Lower lobe of right lung (tissue), 2 donors: ENCODE measurements at regions not wholly inside any gene's neighbourhood (a gene's known extent, or its start where the extent isn't known, plus 50 kb on each side); places are given as distances from the start of the nearest gene placed in this dataset.

Experiments used
- ATAC-seq, 2 donors: fragments of 200-7000 bp; cut with Tn5 transposase; one replicate each; pipeline ENCODE4 v1.9.1; 2020 to 2022; ENCODE audit warnings: mild to moderate bottlenecking in 2 of 2, moderate library complexity in 2 of 2
- DNase-seq: peaks from one replicate; pipeline ENCODE4 v3.0.0-alpha.2; 2020
- H3K27ac ChIP-seq: fragments of 200-600 bp; one replicate; pipeline ENCODE4 v1.8.0; 2022
- H3K27me3 ChIP-seq: fragments of 200-600 bp; one replicate; pipeline ENCODE4 v1.8.0; 2022; ENCODE audit warnings: low read depth
- H3K36me3 ChIP-seq: fragments of 200-600 bp; one replicate; pipeline ENCODE4 v1.8.0; 2022; ENCODE audit warnings: mild to moderate bottlenecking
- H3K4me1 ChIP-seq: fragments of 200-600 bp; one replicate; pipeline ENCODE4 v1.8.0; 2022
- H3K4me3 ChIP-seq: fragments of 200-600 bp; one replicate; pipeline ENCODE4 v1.8.0; 2022; ENCODE audit warnings: mild to moderate bottlenecking
- H3K9me3 ChIP-seq: fragments of 200-600 bp; one replicate; pipeline ENCODE4 v1.8.0; 2022
- intact Hi-C: fragments of 100-400 bp; cut with DNase I; formaldehyde crosslinking; loops from one replicate; pipeline ENCODE4 v1.11.0; 2022
- TF ChIP-seq, protein P1 (sequence below): fragments of 200-600 bp; IDR thresholded peaks from one replicate; pipeline ENCODE4 v1.8.0; 2022; ENCODE audit warnings: antibody characterized with exemption, mild to moderate bottlenecking
- donor health status: DM: no; HTN: yes; CAD: no; lungs with severe emphysema.

DNA sequence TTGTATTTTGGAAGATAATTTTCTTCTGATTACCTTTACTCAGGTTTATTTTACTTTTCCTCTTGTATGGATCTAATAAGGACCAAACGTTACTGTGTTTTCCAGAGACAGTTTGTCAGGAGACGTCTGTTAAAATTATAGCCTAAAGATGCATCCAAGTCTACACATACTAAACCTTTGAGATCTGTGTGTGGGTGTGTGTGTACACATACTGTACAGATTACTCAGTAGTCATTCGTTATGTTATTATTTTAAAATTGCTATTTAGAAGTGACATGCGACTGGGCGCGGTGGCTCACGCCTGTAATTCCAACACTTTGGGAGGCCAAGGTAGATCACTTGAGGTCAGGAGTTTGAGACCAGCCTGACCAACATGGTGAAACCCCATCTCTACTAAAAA, 51.6 kb upstream of the CNTLN start:
- Histone ChIP-seq H3K4me1 (no peaks in the 10 kb centered on the region), H3K36me3 (no peaks in the 10 kb centered on the region), H3K4me3 (no peak overlapping the region), H3K27me3 (no peaks in the 10 kb centered on the region), H3K27ac (no peak overlapping the region), H3K9me3 (no peaks in the 10 kb centered on the region)
- TF ChIP-seq, protein P1, sequence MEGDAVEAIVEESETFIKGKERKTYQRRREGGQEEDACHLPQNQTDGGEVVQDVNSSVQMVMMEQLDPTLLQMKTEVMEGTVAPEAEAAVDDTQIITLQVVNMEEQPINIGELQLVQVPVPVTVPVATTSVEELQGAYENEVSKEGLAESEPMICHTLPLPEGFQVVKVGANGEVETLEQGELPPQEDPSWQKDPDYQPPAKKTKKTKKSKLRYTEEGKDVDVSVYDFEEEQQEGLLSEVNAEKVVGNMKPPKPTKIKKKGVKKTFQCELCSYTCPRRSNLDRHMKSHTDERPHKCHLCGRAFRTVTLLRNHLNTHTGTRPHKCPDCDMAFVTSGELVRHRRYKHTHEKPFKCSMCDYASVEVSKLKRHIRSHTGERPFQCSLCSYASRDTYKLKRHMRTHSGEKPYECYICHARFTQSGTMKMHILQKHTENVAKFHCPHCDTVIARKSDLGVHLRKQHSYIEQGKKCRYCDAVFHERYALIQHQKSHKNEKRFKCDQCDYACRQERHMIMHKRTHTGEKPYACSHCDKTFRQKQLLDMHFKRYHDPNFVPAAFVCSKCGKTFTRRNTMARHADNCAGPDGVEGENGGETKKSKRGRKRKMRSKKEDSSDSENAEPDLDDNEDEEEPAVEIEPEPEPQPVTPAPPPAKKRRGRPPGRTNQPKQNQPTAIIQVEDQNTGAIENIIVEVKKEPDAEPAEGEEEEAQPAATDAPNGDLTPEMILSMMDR = no peak
- no peak for DNase-seq
- intact Hi-C loops = no loop called here
- ATAC-seq = no peak

- H3K27ac ChIP-seq = no peak overlapping the region
- ATAC-seq = no peak
- no peak for DNase-seq
- H3K27me3 ChIP-seq = no peaks in the 10 kb centered on the region
- H3K9me3 ChIP-seq = no peaks in the 10 kb centered on the region
- intact Hi-C loops = no loop called here
- no peaks in the 10 kb centered on the region for H3K36me3 ChIP-seq
- no peaks in the 10 kb centered on the region for H3K4me1 ChIP-seq
- no peak overlapping the region for H3K4me3 ChIP-seq
- TF ChIP-seq, protein P1 = no peak
Measured at GRCh38 chr9:17082343-17083064, 52.3 kb upstream of the CNTLN start.

GRCh38 chr9:17081814-17082213, 53.0 kb upstream of the CNTLN start:
- H3K27ac ChIP-seq = no peak overlapping the region
- ATAC-seq (no peak), DNase-seq (no peak)
- H3K27me3 ChIP-seq = no peaks in the 10 kb centered on the region
- no peak overlapping the region for H3K4me3 ChIP-seq
- H3K36me3 ChIP-seq = no peaks in the 10 kb centered on the region
- TF ChIP-seq, protein P1 = no peak
- no peaks in the 10 kb centered on the region for H3K9me3 ChIP-seq
- H3K4me1 ChIP-seq = no peaks in the 10 kb centered on the region
- intact Hi-C loops = no loop called here

DNA sequence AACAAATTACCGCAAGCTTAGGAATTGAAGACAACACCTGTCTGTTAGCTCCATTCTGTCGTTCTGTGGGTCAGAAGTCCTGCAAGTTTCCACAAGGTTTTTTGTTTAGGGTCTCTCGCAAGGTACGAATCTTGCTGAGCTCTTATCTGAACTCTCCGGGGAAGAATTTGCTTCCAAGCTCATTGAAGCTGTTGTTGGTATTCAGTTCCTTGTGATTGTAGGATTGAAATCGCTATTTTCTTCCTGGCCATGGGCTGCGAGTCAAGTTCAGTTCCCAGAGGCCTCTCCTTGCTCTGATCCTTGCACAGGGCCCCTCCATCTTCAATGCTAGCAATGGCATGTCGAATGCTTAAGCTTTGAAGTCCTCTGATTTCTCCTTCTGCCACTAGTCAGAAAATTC, 53.5 kb upstream of the CNTLN start:
- Histone ChIP-seq H3K36me3 (no peaks in the 10 kb centered on the region), H3K27me3 (no peaks in the 10 kb centered on the region), H3K4me1 (no peaks in the 10 kb centered on the region), H3K4me3 (no peak overlapping the region), H3K9me3 (no peaks in the 10 kb centered on the region), H3K27ac (no peak overlapping the region)
- DNase-seq (no peak), ATAC-seq (no peak)
- intact Hi-C loops = no loop called here
- TF ChIP-seq, protein P1 = no peak

DNA sequence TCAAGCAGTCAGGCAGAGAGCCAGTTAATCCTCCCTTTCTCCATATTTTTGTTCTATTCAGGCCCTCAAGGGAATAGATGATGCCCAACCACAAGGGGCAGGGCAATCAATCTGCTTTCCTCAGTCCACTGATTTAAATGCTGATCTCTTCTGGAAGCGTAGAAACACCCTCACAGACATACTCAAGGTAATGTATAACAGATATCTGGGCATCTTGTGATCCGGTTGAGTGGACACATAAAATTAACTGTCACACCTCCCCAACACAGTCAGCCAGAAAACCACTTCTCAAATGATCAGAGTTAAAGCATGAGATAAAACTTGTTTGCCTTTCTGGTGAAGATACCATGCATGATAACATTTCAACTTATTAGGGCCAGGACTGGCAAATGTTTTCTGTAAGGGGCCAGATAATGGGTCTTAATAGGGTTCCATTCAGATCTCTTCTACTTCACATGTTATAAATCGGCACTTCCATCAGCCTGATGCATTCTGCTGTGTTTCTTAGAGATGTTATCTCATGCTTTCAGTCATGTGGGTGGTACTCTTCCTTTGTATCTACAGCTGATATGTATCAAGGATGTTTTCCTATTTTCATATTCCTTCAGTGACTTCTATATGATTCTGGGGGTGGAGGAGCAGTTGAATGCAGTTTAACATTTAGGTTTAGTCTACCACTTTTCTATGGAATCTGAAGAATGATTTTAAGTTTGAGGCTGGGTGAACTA, 58.9 kb upstream of the CNTLN start:
- Histone ChIP-seq H3K9me3 (no peaks in the 10 kb centered on the region), H3K36me3 (no peaks in the 10 kb centered on the region), H3K4me3 (no peak overlapping the region), H3K4me1 (no peaks in the 10 kb centered on the region), H3K27me3 (no peaks in the 10 kb centered on the region), H3K27ac (no peak overlapping the region)
- ATAC-seq = no peak
- intact Hi-C loops = no loop called here
- DNase-seq = no peak
- TF ChIP-seq, protein P1 = no peak
